GM20000 (cell line): ENCODE measurements at regions not wholly inside any gene's neighbourhood (a gene's known extent, or its start where the extent isn't known, plus 50 kb on each side); places are given as distances from the start of the nearest gene placed in this dataset.

Experiments
- DNase-seq: peaks from one replicate; pipeline ENCODE4 v3.0.0; 2012; ENCODE audit warnings: low spot score
- CTCF ChIP-seq: IDR thresholded peaks from 2 replicates; pipeline ENCODE4 v1.5.1; 2012; ENCODE audit warnings: mild to moderate bottlenecking, control low read depth; ENCODE audit errors: extremely low read depth, missing control alignments

- no peak for TF ChIP-seq CTCF
- no peak for DNase-seq
Observed at GRCh38 chr6:72533606-72534005, 88.3 kb upstream of the KCNQ5 start.

GRCh38 chr6:72534236-72534635 is 87.6 kb upstream of the KCNQ5 start:
- TF ChIP-seq CTCF, result no peak
- DNase-seq, result no peak

- no peak for TF ChIP-seq CTCF
- DNase-seq, result no peak
Observed at GRCh38 chr6:72535124-72535523, 86.7 kb upstream of the KCNQ5 start.

GRCh38 chr6:72547020-72547419 is 74.8 kb upstream of the KCNQ5 start:
- DNase-seq, result no peak

GRCh38 chr6:72551470-72551869 is 70.4 kb upstream of the KCNQ5 start:
- no peak for DNase-seq
- no peak for TF ChIP-seq CTCF

More at GRCh38 chr6:72547020-72547419, 74.8 kb upstream of the KCNQ5 start:
- TF ChIP-seq CTCF, result no peak

GRCh38 chr6:72552938-72553337 is 68.9 kb upstream of the KCNQ5 start:
- TF ChIP-seq CTCF, result no peak
- no peak for DNase-seq

GRCh38 chr6:72553531-72554511 is 68.0 kb upstream of the KCNQ5 start:
- no peak for TF ChIP-seq CTCF
- DNase-seq, result no peak
